Esophagus squamous epithelium (tissue), 4 donors: ENCODE measurements at regions not wholly inside any gene's neighbourhood (a gene's known extent, or its start where the extent isn't known, plus 50 kb on each side); places are given as distances from the start of the nearest gene placed in this dataset.

ENCODE experiments used
- POLR2A ChIP-seq, 4 donors: fragments of 450-650 bp; IDR thresholded peaks; one replicate each; pipeline ENCODE4 v1.6.1; 2017; ENCODE audit warnings: antibody characterized with exemption in 4 of 4, mild to moderate bottlenecking in 4 of 4, moderate library complexity in 3 of 4
- TF ChIP-seq, protein P1 (sequence below), 6 experiments: fragments of 450-650 bp in 4 of 6; fragments of 200-600 bp in 2 of 6; sonication (generic) in 2 of 6; IDR thresholded peaks; one replicate each; pipeline ENCODE4 v1.5.1; 2016 to 2019; ENCODE audit warnings: antibody characterized with exemption in 6 of 6, mild to moderate bottlenecking in 4 of 6, moderate library complexity in 4 of 6

DNA sequence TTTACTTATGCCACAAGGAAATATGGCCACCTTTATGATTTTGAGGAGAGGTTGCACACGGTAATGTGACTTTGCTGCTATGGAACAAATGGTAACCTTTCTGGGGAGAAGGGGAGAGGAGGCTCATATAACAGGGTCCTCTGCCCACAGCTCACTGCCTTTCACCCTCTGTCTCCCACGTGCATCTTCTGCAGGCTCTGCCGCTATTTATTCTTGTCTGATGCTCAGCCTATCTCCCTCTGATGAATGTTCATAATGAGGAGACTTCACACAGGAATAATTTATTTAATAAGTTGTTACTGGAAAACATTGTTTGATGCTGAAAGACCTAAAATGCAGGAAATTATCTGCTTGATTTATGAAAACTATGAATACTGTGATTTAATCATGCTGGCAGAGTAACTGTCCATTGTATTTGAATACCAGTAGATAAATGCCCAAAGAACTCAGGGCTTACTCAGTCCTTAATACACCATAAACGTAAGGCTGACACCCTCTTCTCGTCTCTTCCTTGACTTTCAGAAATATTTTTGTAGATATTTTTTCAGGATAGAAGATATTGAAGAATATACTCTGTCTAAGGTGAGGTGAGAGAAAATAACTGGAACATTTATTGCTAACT, 721.1 kb downstream of the QKI start:
- TF ChIP-seq, protein P1, sequence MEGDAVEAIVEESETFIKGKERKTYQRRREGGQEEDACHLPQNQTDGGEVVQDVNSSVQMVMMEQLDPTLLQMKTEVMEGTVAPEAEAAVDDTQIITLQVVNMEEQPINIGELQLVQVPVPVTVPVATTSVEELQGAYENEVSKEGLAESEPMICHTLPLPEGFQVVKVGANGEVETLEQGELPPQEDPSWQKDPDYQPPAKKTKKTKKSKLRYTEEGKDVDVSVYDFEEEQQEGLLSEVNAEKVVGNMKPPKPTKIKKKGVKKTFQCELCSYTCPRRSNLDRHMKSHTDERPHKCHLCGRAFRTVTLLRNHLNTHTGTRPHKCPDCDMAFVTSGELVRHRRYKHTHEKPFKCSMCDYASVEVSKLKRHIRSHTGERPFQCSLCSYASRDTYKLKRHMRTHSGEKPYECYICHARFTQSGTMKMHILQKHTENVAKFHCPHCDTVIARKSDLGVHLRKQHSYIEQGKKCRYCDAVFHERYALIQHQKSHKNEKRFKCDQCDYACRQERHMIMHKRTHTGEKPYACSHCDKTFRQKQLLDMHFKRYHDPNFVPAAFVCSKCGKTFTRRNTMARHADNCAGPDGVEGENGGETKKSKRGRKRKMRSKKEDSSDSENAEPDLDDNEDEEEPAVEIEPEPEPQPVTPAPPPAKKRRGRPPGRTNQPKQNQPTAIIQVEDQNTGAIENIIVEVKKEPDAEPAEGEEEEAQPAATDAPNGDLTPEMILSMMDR (IDR thresholded peaks at IDR 0.05), result no peak
- TF ChIP-seq POLR2A (IDR thresholded peaks at IDR 0.05), result no peak
